Loucy (cell line): ENCODE measurements at regions not wholly inside any gene's neighbourhood (a gene's known extent, or its start where the extent isn't known, plus 50 kb on each side); places are given as distances from the start of the nearest gene placed in this dataset.

Source experiments
- CTCF ChIP-seq: fragments of 200-600 bp; sonication (generic); conservative IDR thresholded peaks from 2 replicates; pipeline ENCODE4 v1.5.1; 2014; ENCODE audit warnings: mild to moderate bottlenecking, antibody characterized with exemption, low read length
- EZH2phosphoT487 ChIP-seq: fragments of 200-600 bp; IDR thresholded peaks from 2 replicates; pipeline ENCODE4 v1.6.1; 2018; ENCODE audit warnings: antibody characterized with exemption, mild to moderate bottlenecking, moderate library complexity, borderline replicate concordance

- TF ChIP-seq CTCF = no peak
- no peak for TF ChIP-seq EZH2phosphoT487
Observed at GRCh38 chr5:155649666-155650065, 636.1 kb downstream of the KIF4B start.
